A673 (cell line): ENCODE measurements at regions not wholly inside any gene's neighbourhood (a gene's known extent, or its start where the extent isn't known, plus 50 kb on each side); places are given as distances from the start of the nearest gene placed in this dataset.

Source experiments
- CTCF ChIP-seq: fragments of 300-800, 200-600 bp; sonication (generic); conservative IDR thresholded peaks from 2 replicates; pipeline ENCODE4 v1.5.1; 2017; ENCODE audit warnings: low read depth, mild to moderate bottlenecking, antibody characterized with exemption, low read length, moderate library complexity, mixed read lengths
- EZH2 ChIP-seq: fragments of 200-600 bp; sonication (generic); IDR thresholded peaks from 2 replicates; pipeline ENCODE4 v1.6.1; 2017; ENCODE audit warnings: borderline replicate concordance, low read depth, mild to moderate bottlenecking, mixed read lengths, antibody characterized with exemption, low read length; ENCODE audit not compliant: poor library complexity, severe bottlenecking

- TF ChIP-seq CTCF (no peak), EZH2 (no peak)
These were observed 513.6 kb downstream of the IRS2 start for GRCh38 chr13:109272595-109273325.
